ENCODE measurements at regions not wholly inside any gene's neighbourhood (a gene's known extent, or its start where the extent isn't known, plus 50 kb on each side); places are given as distances from the start of the nearest gene placed in this dataset.
"Not testable (repeated sequence)": the region's sequence is repeated elsewhere in the genome, so short reads cannot be mapped to it uniquely, and the experiment has no call there.

DNA sequence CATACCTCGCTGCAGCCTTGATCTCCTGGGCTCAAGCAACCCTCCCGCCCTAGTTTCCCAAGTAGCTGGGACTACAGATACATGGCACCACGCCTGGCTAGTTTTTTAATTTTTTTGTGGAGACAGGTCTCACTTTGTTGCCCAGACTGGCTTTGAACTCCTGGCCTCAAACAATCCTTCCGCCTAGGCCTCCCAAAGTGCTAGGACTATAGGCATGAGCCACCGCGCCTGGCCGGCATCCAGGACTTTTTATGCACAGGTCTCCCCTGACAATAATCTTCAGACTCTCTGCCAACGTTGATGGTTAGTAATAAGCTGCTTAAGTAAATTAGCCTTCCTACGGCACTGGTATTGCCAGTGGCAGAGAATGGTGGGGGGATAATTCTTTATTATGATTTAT, 110.5 kb upstream of the MTHFD1L start:
- no peaks in the 10 kb centered on the region for H3K27me3 ChIP-seq
- H3K27ac ChIP-seq: no peak overlapping the region
- H3K9me3 ChIP-seq: no peaks in the 10 kb centered on the region
- TF ChIP-seq EP300 (IDR thresholded peaks at IDR 0.05): no peak
- TF ChIP-seq, protein P1, sequence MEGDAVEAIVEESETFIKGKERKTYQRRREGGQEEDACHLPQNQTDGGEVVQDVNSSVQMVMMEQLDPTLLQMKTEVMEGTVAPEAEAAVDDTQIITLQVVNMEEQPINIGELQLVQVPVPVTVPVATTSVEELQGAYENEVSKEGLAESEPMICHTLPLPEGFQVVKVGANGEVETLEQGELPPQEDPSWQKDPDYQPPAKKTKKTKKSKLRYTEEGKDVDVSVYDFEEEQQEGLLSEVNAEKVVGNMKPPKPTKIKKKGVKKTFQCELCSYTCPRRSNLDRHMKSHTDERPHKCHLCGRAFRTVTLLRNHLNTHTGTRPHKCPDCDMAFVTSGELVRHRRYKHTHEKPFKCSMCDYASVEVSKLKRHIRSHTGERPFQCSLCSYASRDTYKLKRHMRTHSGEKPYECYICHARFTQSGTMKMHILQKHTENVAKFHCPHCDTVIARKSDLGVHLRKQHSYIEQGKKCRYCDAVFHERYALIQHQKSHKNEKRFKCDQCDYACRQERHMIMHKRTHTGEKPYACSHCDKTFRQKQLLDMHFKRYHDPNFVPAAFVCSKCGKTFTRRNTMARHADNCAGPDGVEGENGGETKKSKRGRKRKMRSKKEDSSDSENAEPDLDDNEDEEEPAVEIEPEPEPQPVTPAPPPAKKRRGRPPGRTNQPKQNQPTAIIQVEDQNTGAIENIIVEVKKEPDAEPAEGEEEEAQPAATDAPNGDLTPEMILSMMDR (IDR thresholded peaks at IDR 0.05): no peak
- TF ChIP-seq POLR2A (IDR thresholded peaks at IDR 0.05): no peak
- TF ChIP-seq POLR2AphosphoS5 (IDR thresholded peaks at IDR 0.05): no peak
- H3K36me3 ChIP-seq: no peaks in the 10 kb centered on the region
- no peak overlapping the region for H3K4me3 ChIP-seq
- 78 to 83% (median 80%) methylated on average over 9 of the region's 9 CpGs for WGBS, 5 donors
- intact Hi-C loops (cut with DNase I; ENCODE audit: low total_unique reads): no loop called here
- no peaks in the 10 kb centered on the region for H3K4me1 ChIP-seq
- DNase-seq: no peak

DNA sequence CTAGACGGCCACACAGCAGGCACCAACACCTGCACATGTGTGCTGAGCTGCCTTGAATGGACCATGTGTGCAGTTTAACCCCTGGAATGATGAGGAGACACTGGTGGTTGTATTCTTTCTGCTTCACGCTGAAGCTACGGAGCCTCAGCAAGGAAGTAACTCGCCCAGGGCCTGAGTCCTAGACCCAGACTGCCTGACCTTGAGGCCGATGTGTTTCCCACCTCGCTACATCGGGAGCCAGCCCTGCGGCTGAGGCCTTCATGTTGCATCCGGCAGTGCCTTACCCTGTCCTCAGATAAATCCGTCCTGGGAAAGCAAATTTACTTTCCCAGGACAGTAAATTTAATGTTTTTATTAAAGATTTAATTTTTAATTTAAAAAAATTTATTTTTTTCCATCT, 110.0 kb upstream of the MTHFD1L start:
- no peaks in the 10 kb centered on the region for H3K36me3 ChIP-seq
- no peak for DNase-seq
- H3K27me3 ChIP-seq: no peaks in the 10 kb centered on the region
- no peak overlapping the region for H3K27ac ChIP-seq
- 79 to 90% (median 88%) methylated on average over 10 of the region's 10 CpGs for WGBS, 5 donors
- TF ChIP-seq EP300 (IDR thresholded peaks at IDR 0.05) (no peak), POLR2AphosphoS5 (IDR thresholded peaks at IDR 0.05) (no peak), POLR2A (IDR thresholded peaks at IDR 0.05) (no peak)
- TF ChIP-seq, protein P1 (IDR thresholded peaks at IDR 0.05): no peak
- intact Hi-C loops (cut with DNase I; ENCODE audit: low total_unique reads): no loop called here
- H3K4me1 ChIP-seq: no peaks in the 10 kb centered on the region
- no peak overlapping the region for H3K4me3 ChIP-seq
- no peaks in the 10 kb centered on the region for H3K9me3 ChIP-seq

DNA sequence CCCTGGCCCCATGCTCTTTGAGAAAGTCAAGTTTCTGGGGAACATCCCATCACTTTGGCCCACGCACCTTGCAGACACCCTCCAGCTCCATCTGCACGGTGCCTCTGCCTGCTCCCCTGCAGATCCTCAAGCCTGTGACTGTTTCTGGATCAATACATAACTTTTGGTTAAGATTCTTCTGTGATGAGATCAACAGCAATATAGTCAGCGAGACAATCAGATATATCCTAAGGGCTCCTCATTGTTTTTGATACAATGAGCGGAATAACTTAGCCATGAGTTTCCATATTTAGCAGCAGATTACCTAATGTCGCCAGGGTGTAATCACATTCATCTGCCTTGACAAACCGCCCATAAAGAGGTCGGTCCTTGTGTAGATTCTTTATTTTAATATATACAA, 109.3 kb upstream of the MTHFD1L start:
- TF ChIP-seq EP300 (IDR thresholded peaks at IDR 0.05) (no peak), POLR2A (IDR thresholded peaks at IDR 0.05) (no peak), POLR2AphosphoS5 (IDR thresholded peaks at IDR 0.05) (no peak)
- TF ChIP-seq, protein P1 (IDR thresholded peaks at IDR 0.05): no peak
- no peak overlapping the region for H3K27ac ChIP-seq
- no peak for DNase-seq
- no peak overlapping the region for H3K4me3 ChIP-seq
- no peaks in the 10 kb centered on the region for H3K9me3 ChIP-seq
- WGBS, 5 donors: 84 to 96% (median 88%) methylated on average over 7 of the region's 7 CpGs
- no peaks in the 10 kb centered on the region for H3K36me3 ChIP-seq
- H3K27me3 ChIP-seq: no peaks in the 10 kb centered on the region
- H3K4me1 ChIP-seq: no peaks in the 10 kb centered on the region
- intact Hi-C loops (cut with DNase I; ENCODE audit: low total_unique reads): no loop called here

DNA sequence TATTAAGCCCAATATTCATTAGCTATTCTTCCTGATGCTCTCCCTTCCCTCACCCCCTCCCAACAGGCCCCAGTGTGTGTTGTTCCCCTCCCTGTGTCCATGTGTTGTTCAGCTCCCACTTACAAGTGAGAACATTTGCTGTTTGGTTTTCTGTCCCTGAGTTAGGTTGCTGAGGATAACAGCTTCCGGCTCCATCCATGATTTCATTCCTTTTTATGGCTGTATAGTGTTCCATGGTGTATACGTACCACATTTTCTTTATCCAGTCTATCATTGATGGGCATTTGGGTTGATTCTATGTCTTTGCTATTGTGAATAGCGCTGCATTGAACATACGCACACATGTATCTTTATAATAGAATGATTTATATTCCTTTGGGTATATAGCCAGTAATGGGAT, 107.7 kb upstream of the MTHFD1L start:
- intact Hi-C loops (cut with DNase I; ENCODE audit: low total_unique reads); H3K36me3 ChIP-seq; H3K27ac ChIP-seq; H3K27me3 ChIP-seq; H3K9me3 ChIP-seq; DNase-seq; H3K4me3 ChIP-seq; H3K4me1 ChIP-seq: not testable (repeated sequence)
- WGBS, 5 donors: 74 to 100% (median 96%) methylated on average over 4 of the region's 4 CpGs

DNA sequence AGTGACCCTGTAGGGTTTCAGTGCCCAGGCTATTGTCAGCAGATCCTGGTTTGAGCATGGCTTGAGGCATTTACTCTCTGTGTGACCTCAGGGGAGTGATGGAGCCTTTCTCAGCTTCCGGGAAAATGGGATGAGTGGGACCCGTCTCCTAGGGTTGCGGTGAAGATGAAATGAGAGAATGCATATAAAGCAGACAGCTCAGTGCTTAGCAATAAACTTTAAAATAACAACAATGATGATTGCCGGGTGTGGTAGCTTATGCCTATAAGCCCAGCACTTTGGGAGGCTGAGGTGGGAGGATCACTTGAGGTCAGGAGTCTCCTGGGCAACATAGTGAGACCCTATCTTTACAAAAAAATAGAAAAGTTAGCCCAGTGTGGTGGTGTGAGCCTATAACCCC, 106.0 kb upstream of the MTHFD1L start:
- H3K36me3 ChIP-seq: no peaks in the 10 kb centered on the region
- H3K4me3 ChIP-seq: no peak overlapping the region
- no peaks in the 10 kb centered on the region for H3K27me3 ChIP-seq
- intact Hi-C loops (cut with DNase I; ENCODE audit: low total_unique reads): no loop called here
- peaks cover 0 to 2% (median 0%) of the 10 kb centered on the region in 4 donors for H3K4me1 ChIP-seq
- no peak overlapping the region for H3K27ac ChIP-seq
- WGBS, 5 donors: 94 to 98% (median 96%) methylated on average over 4 of the region's 4 CpGs
- no peak for DNase-seq
- TF ChIP-seq EP300 (IDR thresholded peaks at IDR 0.05) (no peak), POLR2AphosphoS5 (IDR thresholded peaks at IDR 0.05) (no peak), POLR2A (IDR thresholded peaks at IDR 0.05) (no peak)
- TF ChIP-seq, protein P1 (IDR thresholded peaks at IDR 0.05): no peak
- no peaks in the 10 kb centered on the region for H3K9me3 ChIP-seq

All from stomach (tissue), 8 donors.